ENCODE measurements at regions not wholly inside any gene's neighbourhood (a gene's known extent, or its start where the extent isn't known, plus 50 kb on each side); places are given as distances from the start of the nearest gene placed in this dataset.

DNA sequence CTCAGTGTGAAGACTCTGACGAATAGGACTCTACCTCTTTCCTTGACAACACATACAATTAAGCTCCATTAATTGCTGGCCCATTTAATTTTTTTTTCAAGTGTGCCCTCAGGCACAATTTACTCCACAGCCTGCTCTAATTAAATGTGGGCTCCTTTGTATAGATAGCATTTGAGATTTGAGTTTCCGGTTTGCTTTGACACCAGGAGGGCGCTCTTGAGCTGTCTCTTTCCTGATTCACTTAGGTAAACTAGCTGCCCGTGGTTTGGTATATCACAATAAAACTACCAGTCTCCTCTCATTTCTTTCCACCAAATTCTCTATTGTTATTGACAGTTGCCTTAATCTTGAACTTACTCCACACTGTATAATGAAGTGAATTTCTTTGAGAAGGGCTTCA is 666.0 kb downstream of the DSC3 start:
- no peak for DNase-seq (ENCODE audit: low read depth in 2 of 2)
- Histone ChIP-seq H3K36me3 (ENCODE audit: control insufficient read depth, insufficient read depth, low read length) (no peaks in the 10 kb centered on the region), H3K4me1 (ENCODE audit: control insufficient read depth, extremely low read depth, insufficient read depth, low read length) (no peaks in the 10 kb centered on the region), H3K27me3 (ENCODE audit: control insufficient read depth, insufficient read depth, low read length) (no peaks in the 10 kb centered on the region), H3K79me2 (ENCODE audit: control insufficient read depth, insufficient read depth, low read length) (no peaks in the 10 kb centered on the region), H3K27ac (ENCODE audit: insufficient read depth, low read length) (no peak overlapping the region), H4K20me1 (ENCODE audit: control insufficient read depth, extremely low read depth, insufficient read depth, low read length) (no peaks in the 10 kb centered on the region), H3K4me3 (replicated peaks in 1 of 4; ENCODE audit: control extremely low read depth in 1 of 4, insufficient read depth in 1 of 4, low read depth in 3 of 4, low read length in 4 of 4) (no peak overlapping the region), H3K9me3 (ENCODE audit: control insufficient read depth, insufficient read depth, low read depth, low read length) (no peaks in the 10 kb centered on the region), H2AFZ (ENCODE audit: low read length) (no peak overlapping the region), H3K4me2 (ENCODE audit: extremely low read depth, insufficient read depth, low read length) (no peak overlapping the region), H3K9ac (ENCODE audit: insufficient read depth, low read length) (no peak overlapping the region)
- no peak for TF ChIP-seq EZH2 (IDR thresholded peaks at IDR 0.05; ENCODE audit: low read length, missing control alignments)
- TF ChIP-seq, protein P1, sequence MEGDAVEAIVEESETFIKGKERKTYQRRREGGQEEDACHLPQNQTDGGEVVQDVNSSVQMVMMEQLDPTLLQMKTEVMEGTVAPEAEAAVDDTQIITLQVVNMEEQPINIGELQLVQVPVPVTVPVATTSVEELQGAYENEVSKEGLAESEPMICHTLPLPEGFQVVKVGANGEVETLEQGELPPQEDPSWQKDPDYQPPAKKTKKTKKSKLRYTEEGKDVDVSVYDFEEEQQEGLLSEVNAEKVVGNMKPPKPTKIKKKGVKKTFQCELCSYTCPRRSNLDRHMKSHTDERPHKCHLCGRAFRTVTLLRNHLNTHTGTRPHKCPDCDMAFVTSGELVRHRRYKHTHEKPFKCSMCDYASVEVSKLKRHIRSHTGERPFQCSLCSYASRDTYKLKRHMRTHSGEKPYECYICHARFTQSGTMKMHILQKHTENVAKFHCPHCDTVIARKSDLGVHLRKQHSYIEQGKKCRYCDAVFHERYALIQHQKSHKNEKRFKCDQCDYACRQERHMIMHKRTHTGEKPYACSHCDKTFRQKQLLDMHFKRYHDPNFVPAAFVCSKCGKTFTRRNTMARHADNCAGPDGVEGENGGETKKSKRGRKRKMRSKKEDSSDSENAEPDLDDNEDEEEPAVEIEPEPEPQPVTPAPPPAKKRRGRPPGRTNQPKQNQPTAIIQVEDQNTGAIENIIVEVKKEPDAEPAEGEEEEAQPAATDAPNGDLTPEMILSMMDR (conservative IDR thresholded peaks at IDR 0.05 in 1 of 2, IDR thresholded peaks at IDR 0.05 in 1 of 2; ENCODE audit: low read depth in 1 of 2, low read length in 2 of 2) = no peak

DNA sequence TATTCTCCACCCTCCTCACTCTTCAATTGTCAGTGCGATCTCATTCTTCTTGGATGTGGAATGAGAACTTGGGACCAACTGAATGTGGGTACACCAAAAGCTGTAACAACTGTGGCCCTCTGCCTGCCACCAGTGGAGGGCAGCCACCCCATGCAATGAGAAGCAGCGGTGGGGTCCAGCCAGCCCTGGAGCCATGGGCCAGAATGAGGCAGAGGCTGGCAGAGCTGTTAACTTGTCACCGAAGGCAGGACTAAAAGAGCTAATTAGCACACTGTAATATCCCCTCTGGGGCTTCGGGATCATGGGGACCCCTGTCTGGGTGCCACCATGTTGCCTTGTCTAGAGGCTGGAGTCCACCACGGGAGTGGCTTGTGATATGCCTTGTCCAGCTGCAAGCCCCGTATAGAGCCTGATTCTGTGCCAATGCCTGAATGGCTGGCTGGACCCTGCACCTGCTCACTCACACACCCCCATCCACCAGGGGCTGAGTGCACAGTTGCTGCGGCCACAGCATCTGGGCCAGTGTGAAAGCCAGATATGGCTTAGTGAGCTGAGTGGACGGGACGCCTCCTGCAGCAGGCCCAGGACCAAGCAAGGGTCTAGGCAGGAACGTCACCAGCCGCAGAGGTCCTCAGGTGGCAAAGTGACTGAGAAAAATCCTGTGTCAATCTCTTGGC is 680.5 kb downstream of the DSC3 start:
- Histone ChIP-seq H2AFZ (ENCODE audit: low read length) (no peak overlapping the region), H3K9ac (ENCODE audit: insufficient read depth, low read length) (no peak overlapping the region), H3K79me2 (ENCODE audit: control insufficient read depth, insufficient read depth, low read length) (no peaks in the 10 kb centered on the region), H3K27me3 (ENCODE audit: control insufficient read depth, insufficient read depth, low read length) (no peaks in the 10 kb centered on the region), H3K27ac (ENCODE audit: insufficient read depth, low read length) (no peak overlapping the region), H3K4me1 (ENCODE audit: control insufficient read depth, extremely low read depth, insufficient read depth, low read length) (no peaks in the 10 kb centered on the region), H3K4me3 (replicated peaks in 1 of 4; ENCODE audit: control extremely low read depth in 1 of 4, insufficient read depth in 1 of 4, low read depth in 3 of 4, low read length in 4 of 4) (no peak overlapping the region), H3K4me2 (ENCODE audit: extremely low read depth, insufficient read depth, low read length) (no peak overlapping the region), H3K9me3 (ENCODE audit: control insufficient read depth, insufficient read depth, low read depth, low read length) (no peaks in the 10 kb centered on the region), H3K36me3 (ENCODE audit: control insufficient read depth, insufficient read depth, low read length) (no peaks in the 10 kb centered on the region), H4K20me1 (ENCODE audit: control insufficient read depth, extremely low read depth, insufficient read depth, low read length) (no peaks in the 10 kb centered on the region)
- DNase-seq (ENCODE audit: low read depth in 2 of 2) = no peak
- no peak for TF ChIP-seq EZH2 (IDR thresholded peaks at IDR 0.05; ENCODE audit: low read length, missing control alignments)
- TF ChIP-seq, protein P1 (conservative IDR thresholded peaks at IDR 0.05 in 1 of 2, IDR thresholded peaks at IDR 0.05 in 1 of 2; ENCODE audit: low read depth in 1 of 2, low read length in 2 of 2) = no peak

DNA sequence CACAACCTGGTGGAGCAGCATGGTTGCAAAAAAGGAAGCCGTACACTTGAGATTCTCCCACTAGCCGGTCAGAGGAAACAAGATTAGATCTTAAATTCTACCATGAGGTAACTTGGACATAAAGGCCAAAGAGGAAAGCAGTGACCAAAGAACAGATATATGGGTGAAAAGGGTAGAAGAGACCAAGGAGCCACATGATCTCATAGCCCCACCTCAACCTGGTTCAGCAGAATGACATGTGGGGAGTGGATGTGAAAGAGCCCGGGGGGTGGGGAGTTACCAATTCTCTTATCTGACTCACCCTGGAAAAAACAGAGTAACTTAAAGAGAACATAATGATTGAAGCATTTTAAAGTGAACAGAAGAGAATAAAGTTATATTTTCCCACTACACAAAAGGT is 683.0 kb downstream of the DSC3 start:
- Histone ChIP-seq H3K4me3 (replicated peaks in 1 of 4; ENCODE audit: control extremely low read depth in 1 of 4, insufficient read depth in 1 of 4, low read depth in 3 of 4, low read length in 4 of 4) (no peak overlapping the region), H2AFZ (ENCODE audit: low read length) (no peak overlapping the region), H4K20me1 (ENCODE audit: control insufficient read depth, extremely low read depth, insufficient read depth, low read length) (no peaks in the 10 kb centered on the region), H3K9ac (ENCODE audit: insufficient read depth, low read length) (no peak overlapping the region), H3K9me3 (ENCODE audit: control insufficient read depth, insufficient read depth, low read depth, low read length) (no peaks in the 10 kb centered on the region), H3K4me2 (ENCODE audit: extremely low read depth, insufficient read depth, low read length) (no peak overlapping the region), H3K36me3 (ENCODE audit: control insufficient read depth, insufficient read depth, low read length) (no peaks in the 10 kb centered on the region), H3K4me1 (ENCODE audit: control insufficient read depth, extremely low read depth, insufficient read depth, low read length) (no peaks in the 10 kb centered on the region), H3K27me3 (ENCODE audit: control insufficient read depth, insufficient read depth, low read length) (no peaks in the 10 kb centered on the region), H3K79me2 (ENCODE audit: control insufficient read depth, insufficient read depth, low read length) (no peaks in the 10 kb centered on the region), H3K27ac (ENCODE audit: insufficient read depth, low read length) (no peak overlapping the region)
- no peak for DNase-seq (ENCODE audit: low read depth in 2 of 2)
- TF ChIP-seq, protein P1 (conservative IDR thresholded peaks at IDR 0.05 in 1 of 2, IDR thresholded peaks at IDR 0.05 in 1 of 2; ENCODE audit: low read depth in 1 of 2, low read length in 2 of 2) = no peak
- TF ChIP-seq EZH2 (IDR thresholded peaks at IDR 0.05; ENCODE audit: low read length, missing control alignments) = no peak

Data from fibroblast of lung (primary cell).